HEK293 (cell line): ENCODE measurements at regions not wholly inside any gene's neighbourhood (a gene's known extent, or its start where the extent isn't known, plus 50 kb on each side); places are given as distances from the start of the nearest gene placed in this dataset.

Source experiments
- CTCF ChIA-PET: fragments of 350-600 bp; formaldehyde crosslinking; extraction: SDS; loops from one replicate; lab custom pipeline; 2021; ENCODE audit warnings: antibody characterized with exemption; lab: Yijun Ruan, JAX
- POLR2A ChIA-PET: fragments of 300-600 bp; formaldehyde crosslinking; extraction: SDS; loops from one replicate; lab custom pipeline; 2020; ENCODE audit warnings: antibody characterized with exemption, inconsistent platforms; lab: Yijun Ruan, JAX
- H3K27ac ChIP-seq: fragments of 200-500 bp; sonication (Bioruptor generic); 2 replicates; pipeline ENCODE4 v1.5.1; 2014; ENCODE audit warnings: low read depth, low read length, control low read depth, inconsistent platforms; ENCODE audit errors: extremely low read depth
- H3K36me3 ChIP-seq, 2 experiments: fragments of 200-500 bp in 1 of 2; sonication (Bioruptor generic) in 1 of 2; 1 replicate in 1 of 2; 2 replicates in 1 of 2; pipeline ENCODE4 v1.5.1; 2014 to 2017; ENCODE audit warnings: inconsistent platforms in 2 of 2, low read length in 2 of 2; ENCODE audit not compliant: control insufficient read depth in 2 of 2, insufficient read depth in 1 of 2
- H3K4me1 ChIP-seq: fragments of 200-500 bp; sonication (Bioruptor generic); 2 replicates; pipeline ENCODE4 v1.5.1; 2014; ENCODE audit warnings: mild to moderate bottlenecking, low read length, inconsistent platforms; ENCODE audit not compliant: control insufficient read depth, insufficient read depth
- H3K4me3 ChIP-seq: 2 replicates; pipeline ENCODE4 v1.5.1; 2011; ENCODE audit warnings: low read depth, mild to moderate bottlenecking, control low read depth, low read length, moderate library complexity
- H3K9me3 ChIP-seq: fragments of 200-500 bp; sonication (Bioruptor generic); 2 replicates; pipeline ENCODE4 v1.5.1; 2014; ENCODE audit warnings: low read depth, low read length, inconsistent platforms; ENCODE audit not compliant: control insufficient read depth, insufficient read depth
- EGR2 ChIP-seq: fragments of 450-650 bp; formaldehyde crosslinking; IDR thresholded peaks from 2 replicates; pipeline ENCODE4 v1.5.1; 2016; ENCODE audit warnings: low read depth, missing biosample characterization, missing genetic modification characterization
- GLIS1 ChIP-seq: fragments of 450-650 bp; formaldehyde crosslinking; IDR thresholded peaks from 2 replicates; pipeline ENCODE4 v1.5.1; 2016; ENCODE audit warnings: missing biosample characterization, missing genetic modification characterization
- HOXC10 ChIP-seq: sonication (generic); formaldehyde crosslinking; IDR thresholded peaks from 2 replicates; pipeline ENCODE4 v1.8.1; 2023; ENCODE audit warnings: mild to moderate bottlenecking, missing genetic modification reagents
- KLF8 ChIP-seq: fragments of 450-650 bp; formaldehyde crosslinking; IDR thresholded peaks from 2 replicates; pipeline ENCODE4 v1.5.1; 2016; ENCODE audit warnings: missing biosample characterization, missing genetic modification characterization
- MYNN ChIP-seq: fragments of 450-650 bp; formaldehyde crosslinking; IDR thresholded peaks from 2 replicates; pipeline ENCODE4 v1.5.1; 2016; ENCODE audit warnings: missing biosample characterization, missing genetic modification characterization, borderline replicate concordance
- PRDM6 ChIP-seq: fragments of 450-650 bp; formaldehyde crosslinking; IDR thresholded peaks from 2 replicates; pipeline ENCODE4 v1.5.1; 2017; ENCODE audit warnings: missing biosample characterization, missing genetic modification characterization
- ZBTB6 ChIP-seq: fragments of 450-650 bp; formaldehyde crosslinking; IDR thresholded peaks from 2 replicates; pipeline ENCODE4 v1.5.1; 2017; ENCODE audit warnings: missing biosample characterization, missing genetic modification characterization
- ZFP37 ChIP-seq: fragments of 450-650 bp; formaldehyde crosslinking; IDR thresholded peaks from 2 replicates; pipeline ENCODE4 v1.5.1; 2016; ENCODE audit warnings: missing biosample characterization, missing genetic modification characterization
- ZFP69B ChIP-seq: fragments of 450-650 bp; formaldehyde crosslinking; IDR thresholded peaks from 2 replicates; pipeline ENCODE4 v1.5.1; 2016; ENCODE audit warnings: missing biosample characterization, missing genetic modification characterization
- ZNF132 ChIP-seq: fragments of 450-650 bp; formaldehyde crosslinking; IDR thresholded peaks from 2 replicates; pipeline ENCODE4 v1.5.1; 2017; ENCODE audit warnings: missing biosample characterization, missing genetic modification characterization, borderline replicate concordance
- ZNF19 ChIP-seq: fragments of 450-650 bp; formaldehyde crosslinking; IDR thresholded peaks from 2 replicates; pipeline ENCODE4; 2016; ENCODE audit warnings: missing biosample characterization, missing genetic modification characterization, low read depth
- ZNF202 ChIP-seq: fragments of 450-650 bp; formaldehyde crosslinking; IDR thresholded peaks from 2 replicates; pipeline ENCODE4 v1.5.1; 2016; ENCODE audit warnings: missing biosample characterization, missing genetic modification characterization, borderline replicate concordance
- ZNF24 ChIP-seq: fragments of 450-650 bp; formaldehyde crosslinking; IDR thresholded peaks from 2 replicates; pipeline ENCODE4 v1.5.1; 2016; ENCODE audit warnings: missing biosample characterization, missing genetic modification characterization
- ZNF501 ChIP-seq: fragments of 450-650 bp; formaldehyde crosslinking; IDR thresholded peaks from 2 replicates; pipeline ENCODE4 v1.5.1; 2016; ENCODE audit warnings: missing biosample characterization, missing genetic modification characterization
- ZNF521 ChIP-seq: fragments of 450-650 bp; formaldehyde crosslinking; IDR thresholded peaks from 2 replicates; pipeline ENCODE4 v1.5.1; 2017; ENCODE audit warnings: missing biosample characterization, mild to moderate bottlenecking, missing genetic modification characterization
- ZNF549 ChIP-seq: fragments of 450-650 bp; IDR thresholded peaks from 2 replicates; pipeline ENCODE4 v1.5.1; 2018; ENCODE audit warnings: missing biosample characterization, missing genetic modification characterization, mild to moderate bottlenecking, inconsistent platforms, moderate library complexity
- ZNF555 ChIP-seq: fragments of 450-650 bp; formaldehyde crosslinking; conservative IDR thresholded peaks from 2 replicates; pipeline ENCODE4 v1.5.1; 2017; ENCODE audit warnings: missing biosample characterization, mild to moderate bottlenecking, missing genetic modification characterization, inconsistent platforms
- ZNF624 ChIP-seq: fragments of 450-650 bp; formaldehyde crosslinking; IDR thresholded peaks from 2 replicates; pipeline ENCODE4 v1.5.1; 2017; ENCODE audit warnings: missing biosample characterization, missing genetic modification characterization
- ZSCAN4 ChIP-seq: fragments of 450-650 bp; formaldehyde crosslinking; IDR thresholded peaks from 2 replicates; pipeline ENCODE4 v1.5.1; 2017; ENCODE audit warnings: missing biosample characterization, missing genetic modification characterization
- TF ChIP-seq, protein P1 (sequence below): fragments of 450-650 bp; formaldehyde crosslinking; IDR thresholded peaks from 2 replicates; pipeline ENCODE4 v1.5.1; 2016; ENCODE audit warnings: missing biosample characterization, missing genetic modification characterization, low read depth
- TF ChIP-seq, protein P2 (sequence below): fragments of 450-650 bp; formaldehyde crosslinking; IDR thresholded peaks from 2 replicates; pipeline ENCODE4 v1.5.1; 2016; ENCODE audit warnings: missing biosample characterization, missing genetic modification characterization

DNA sequence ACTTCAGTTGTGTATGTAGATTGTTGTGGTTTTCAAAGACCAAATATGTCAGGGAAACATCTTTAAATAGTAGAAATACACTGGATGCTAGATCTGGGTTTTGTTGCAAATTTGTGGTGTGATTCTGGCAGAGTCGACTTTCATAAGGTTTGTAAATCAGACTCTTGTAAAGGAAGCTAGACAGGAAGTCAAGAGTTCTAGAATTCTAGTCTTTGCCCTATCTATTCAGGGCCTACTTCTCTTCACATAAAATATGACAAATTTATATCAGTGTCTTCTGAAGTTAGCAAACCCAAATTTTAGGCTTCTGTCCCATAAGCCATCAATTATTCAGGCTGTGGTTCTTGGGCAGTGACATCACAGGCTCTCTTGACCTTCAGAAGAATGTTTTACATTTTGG is 1579.2 kb upstream of the PIK3C3 start:
- CTCF ChIA-PET: no interaction called here
- TF ChIP-seq ZNF24 (tag by site-specific recombination): no peak
- TF ChIP-seq ZNF555 (tag by site-specific recombination): no peak
- TF ChIP-seq ZNF19 (tag by site-specific recombination): no peak
- TF ChIP-seq MYNN: no peak
- TF ChIP-seq KLF8 (tag by site-specific recombination): no peak
- TF ChIP-seq ZNF202 (tag by site-specific recombination): no peak
- TF ChIP-seq GLIS1: no peak
- TF ChIP-seq ZNF501 (tag by site-specific recombination): no peak
- TF ChIP-seq ZNF549: no peak
- no peak for TF ChIP-seq ZFP69B (tag by site-specific recombination)
- TF ChIP-seq ZFP37: no peak
- TF ChIP-seq, all 188 proteins: peak for 0
- POLR2A ChIA-PET: no interaction called here

DNA sequence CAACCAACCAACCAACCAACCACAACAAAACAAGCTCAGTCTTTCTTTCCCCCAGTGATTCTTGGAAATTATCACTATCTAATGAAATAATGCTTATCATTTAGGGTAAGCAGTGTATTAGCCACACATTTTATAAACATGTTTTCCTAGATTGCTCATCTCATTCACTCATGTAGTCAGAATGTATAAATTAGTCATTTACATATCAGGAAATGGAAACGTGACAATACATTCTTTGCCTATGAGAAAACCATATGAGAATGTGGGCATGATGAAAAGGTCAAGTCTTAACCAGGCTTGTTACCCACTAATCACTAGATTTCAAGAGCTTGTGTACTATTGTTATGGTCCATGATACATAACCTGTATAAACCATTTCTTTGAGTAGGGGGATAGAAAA is 1583.4 kb upstream of the PIK3C3 start:
- ChIA-PET CTCF (interaction anchor here (0.7 kb wide), 1 partner anchor 1258 kb away, joined by 3 read pairs; no protein-coding TSS in a partner anchor), POLR2A (no interaction called here)
- TF ChIP-seq ZBTB6 (tag by site-specific recombination) (no peak), ZSCAN4 (tag by site-specific recombination) (no peak), ZNF132 (no peak), HOXC10 (no peak), ZNF624 (tag by site-specific recombination) (no peak), ZNF521 (no peak), PRDM6 (tag by site-specific recombination) (no peak), EGR2 (tag by site-specific recombination) (no peak)
- TF ChIP-seq, protein P1, sequence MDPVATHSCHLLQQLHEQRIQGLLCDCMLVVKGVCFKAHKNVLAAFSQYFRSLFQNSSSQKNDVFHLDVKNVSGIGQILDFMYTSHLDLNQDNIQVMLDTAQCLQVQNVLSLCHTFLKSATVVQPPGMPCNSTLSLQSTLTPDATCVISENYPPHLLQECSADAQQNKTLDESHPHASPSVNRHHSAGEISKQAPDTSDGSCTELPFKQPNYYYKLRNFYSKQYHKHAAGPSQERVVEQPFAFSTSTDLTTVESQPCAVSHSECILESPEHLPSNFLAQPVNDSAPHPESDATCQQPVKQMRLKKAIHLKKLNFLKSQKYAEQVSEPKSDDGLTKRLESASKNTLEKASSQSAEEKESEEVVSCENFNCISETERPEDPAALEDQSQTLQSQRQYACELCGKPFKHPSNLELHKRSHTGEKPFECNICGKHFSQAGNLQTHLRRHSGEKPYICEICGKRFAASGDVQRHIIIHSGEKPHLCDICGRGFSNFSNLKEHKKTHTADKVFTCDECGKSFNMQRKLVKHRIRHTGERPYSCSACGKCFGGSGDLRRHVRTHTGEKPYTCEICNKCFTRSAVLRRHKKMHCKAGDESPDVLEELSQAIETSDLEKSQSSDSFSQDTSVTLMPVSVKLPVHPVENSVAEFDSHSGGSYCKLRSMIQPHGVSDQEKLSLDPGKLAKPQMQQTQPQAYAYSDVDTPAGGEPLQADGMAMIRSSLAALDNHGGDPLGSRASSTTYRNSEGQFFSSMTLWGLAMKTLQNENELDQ: no peak
- TF ChIP-seq, protein P2, sequence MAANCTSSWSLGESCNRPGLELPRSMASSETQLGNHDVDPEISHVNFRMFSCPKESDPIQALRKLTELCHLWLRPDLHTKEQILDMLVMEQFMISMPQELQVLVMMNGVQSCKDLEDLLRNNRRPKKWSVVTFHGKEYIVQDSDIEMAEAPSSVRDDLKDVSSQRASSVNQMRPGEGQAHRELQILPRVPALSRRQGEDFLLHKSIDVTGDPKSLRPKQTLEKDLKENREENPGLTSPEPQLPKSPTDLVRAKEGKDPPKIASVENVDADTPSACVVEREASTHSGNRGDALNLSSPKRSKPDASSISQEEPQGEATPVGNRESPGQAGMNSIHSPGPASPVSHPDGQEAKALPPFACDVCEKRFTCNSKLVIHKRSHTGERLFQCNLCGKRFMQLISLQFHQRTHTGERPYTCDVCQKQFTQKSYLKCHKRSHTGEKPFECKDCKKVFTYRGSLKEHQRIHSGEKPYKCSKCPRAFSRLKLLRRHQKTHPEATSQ: no peak
- H3K36me3 ChIP-seq: no peaks in the 10 kb centered on the region
- H3K4me3 ChIP-seq: no peak overlapping the region
- H3K9me3 ChIP-seq: no peaks in the 10 kb centered on the region
- no peak overlapping the region for H3K27ac ChIP-seq
- no peaks in the 10 kb centered on the region for H3K4me1 ChIP-seq

More for the DNA sequence above, 1579.2 kb upstream of the PIK3C3 start:
- Histone ChIP-seq H3K4me1 (no peaks in the 10 kb centered on the region), H3K9me3 (no peaks in the 10 kb centered on the region), H3K36me3 (no peaks in the 10 kb centered on the region), H3K27ac (no peak overlapping the region), H3K4me3 (no peak overlapping the region)
